ENCODE measurements at regions not wholly inside any gene's neighbourhood (a gene's known extent, or its start where the extent isn't known, plus 50 kb on each side); places are given as distances from the start of the nearest gene placed in this dataset.

DNA sequence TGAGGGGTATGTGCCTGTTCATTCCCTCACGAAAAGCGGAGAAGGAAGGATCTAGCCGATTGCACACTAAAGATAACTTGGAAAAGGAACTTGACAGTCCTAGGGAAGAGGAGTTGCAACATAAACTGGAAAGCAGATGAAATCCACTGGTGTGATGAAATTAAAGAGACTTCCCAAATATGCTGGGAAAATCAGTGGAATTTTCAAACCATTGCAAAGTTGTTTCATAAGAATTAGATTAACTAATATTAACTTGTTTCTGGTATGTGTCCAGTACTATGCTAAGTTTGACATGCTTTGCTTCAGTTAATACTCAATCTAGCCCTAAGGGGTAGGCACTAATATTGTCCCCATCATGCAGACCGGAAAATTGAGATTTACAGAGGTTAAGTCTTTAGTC lies 222.7 kb downstream of the IKZF2 start:
- TF ChIP-seq EZH2phosphoT487 (IDR thresholded peaks at IDR 0.05; ENCODE audit: low read depth): no peak
- TF ChIP-seq CTCF (IDR thresholded peaks at IDR 0.05; ENCODE audit: low read depth, low read length): no peak

All from OCI-LY3 (cell line).